A549 (cell line): ENCODE measurements at regions not wholly inside any gene's neighbourhood (a gene's known extent, or its start where the extent isn't known, plus 50 kb on each side); places are given as distances from the start of the nearest gene placed in this dataset.

Experiments
- ATAC-seq, 2 experiments: fragments of 200-7000 bp in 1 of 2; fragments of >200 bp in 1 of 2; cut with Nextera tagmentation in 1 of 2; cut with Tn5 transposase in 1 of 2; 3 replicates each; pipeline versions ENCODE4 v1.8.0 to v1.9.1; 2018 to 2020; ENCODE audit warnings: mild to moderate bottlenecking in 1 of 2, moderate library complexity in 1 of 2
- CTCF ChIA-PET: fragments of 300-600 bp; sonication (Branson Sonifier 250); formaldehyde crosslinking; extraction: SDS; loops from one replicate; lab custom pipeline; 2021; ENCODE audit warnings: antibody characterized with exemption, inconsistent platforms; lab: Yijun Ruan, JAX
- POLR2A ChIA-PET: fragments of 350-600 bp; formaldehyde crosslinking; extraction: SDS; loops from one replicate; lab custom pipeline; 2021; ENCODE audit warnings: antibody characterized with exemption, inconsistent platforms; lab: Yijun Ruan, JAX
- DNase-seq, 2 experiments: peaks; one replicate each; pipeline versions ENCODE4 v3.0.0 to v3.0.0-alpha.2; 2011 to 2016; ENCODE audit warnings: low read depth in 1 of 2, low spot score in 1 of 2
- FAIRE-seq: peaks from 2 replicates; lab custom pipeline; 2011; peaks lifted over from hg19 to GRCh38; lab: Jason Lieb, UNC
- H3K27ac ChIP-seq, 2 experiments: fragments of >200 bp; sonication (Bioruptor Twin); formaldehyde crosslinking; 3 replicates each; pipeline ENCODE4 v1.5.1; 2016 to 2017
- H3K4me1 ChIP-seq: fragments of >200 bp; sonication (Bioruptor Twin); formaldehyde crosslinking; 3 replicates; pipeline ENCODE4 v1.6.1; 2016
- H3K4me2 ChIP-seq: fragments of >200 bp; sonication (Bioruptor Twin); formaldehyde crosslinking; 3 replicates; pipeline ENCODE4 v1.6.1; 2016
- H3K4me3 ChIP-seq: fragments of >200 bp; sonication (Bioruptor Twin); formaldehyde crosslinking; 3 replicates; pipeline ENCODE4 v1.5.1; 2016
- H3K9me3 ChIP-seq: fragments of >200 bp; sonication (Bioruptor Twin); formaldehyde crosslinking; 3 replicates; pipeline ENCODE4 v1.6.1; 2016
- BCL3 ChIP-seq: fragments of >200 bp; sonication (Bioruptor Twin); formaldehyde crosslinking; IDR thresholded peaks from 3 replicates; pipeline ENCODE4 v1.6.1; 2016
- BHLHE40 ChIP-seq: IDR thresholded peaks from 2 replicates; pipeline ENCODE4 v1.6.1; 2012; ENCODE audit warnings: low read depth, low read length, inconsistent platforms
- CTCF ChIP-seq: fragments of >200 bp; sonication (Bioruptor Twin); formaldehyde crosslinking; IDR thresholded peaks from 3 replicates; pipeline ENCODE4 v1.5.1; 2016
- EHMT2 ChIP-seq: fragments of 200-600 bp; sonication (generic); IDR thresholded peaks from 2 replicates; pipeline ENCODE4 v1.6.1; 2016; ENCODE audit warnings: antibody characterized with exemption, low read depth, mild to moderate bottlenecking, moderate library complexity
- EP300 ChIP-seq, 2 experiments: fragments of >200 bp; sonication (Bioruptor Twin); formaldehyde crosslinking; IDR thresholded peaks; 2 replicates in 1 of 2; 3 replicates in 1 of 2; pipeline ENCODE4 v1.6.1; 2016 to 2017
- ESRRA ChIP-seq: fragments of 150-350 bp; IDR thresholded peaks from 2 replicates; pipeline ENCODE4 v1.6.1; 2014; ENCODE audit warnings: mild to moderate bottlenecking, low read length, borderline replicate concordance
- FOSB ChIP-seq: fragments of 250-450 bp; sonication (Bioruptor Pico); IDR thresholded peaks from 2 replicates; pipeline ENCODE4 v1.5.0; 2020; ENCODE audit warnings: mild to moderate bottlenecking, moderate library complexity
- GATA3 ChIP-seq: IDR thresholded peaks from 2 replicates; pipeline ENCODE4 v1.6.1; 2012; ENCODE audit warnings: borderline replicate concordance
- HOXB13 ChIP-seq: fragments of 250-450 bp; sonication (Bioruptor Pico); IDR thresholded peaks from 2 replicates; pipeline ENCODE4 v1.5.0; 2020; ENCODE audit warnings: low read depth, mild to moderate bottlenecking, moderate library complexity
- JUN ChIP-seq, 2 experiments: fragments of >200 bp; sonication (Bioruptor Twin); formaldehyde crosslinking; IDR thresholded peaks; 2 replicates in 1 of 2; 3 replicates in 1 of 2; pipeline ENCODE4 v1.6.1; 2016 to 2017
- JUNB ChIP-seq: fragments of >200 bp; sonication (Bioruptor Twin); formaldehyde crosslinking; IDR thresholded peaks from 2 replicates; pipeline ENCODE4 v1.6.1; 2016
- KDM1A ChIP-seq: fragments of 200-600 bp; sonication (generic); IDR thresholded peaks from 2 replicates; pipeline ENCODE4 v1.6.1; 2016; ENCODE audit warnings: low read depth, mild to moderate bottlenecking
- MYC ChIP-seq: IDR thresholded peaks from 2 replicates; pipeline ENCODE4 v1.6.1; 2012; ENCODE audit warnings: mild to moderate bottlenecking, inconsistent platforms, low read length, improper control_type of control experiment, borderline replicate concordance
- NR3C1 ChIP-seq: fragments of >200 bp; sonication (Bioruptor Twin); formaldehyde crosslinking; IDR thresholded peaks from 3 replicates; pipeline ENCODE4 v1.6.1; 2017
- POLR2A ChIP-seq: IDR thresholded peaks from 2 replicates; pipeline ENCODE4 v1.6.1; 2012; ENCODE audit warnings: mild to moderate bottlenecking, low read length
- POLR2AphosphoS2 ChIP-seq: conservative IDR thresholded peaks from 2 replicates; pipeline ENCODE4 v1.6.1; 2012; ENCODE audit warnings: low read length, improper control_type of control experiment, inconsistent platforms
- REST ChIP-seq: fragments of 200-600 bp; sonication (generic); IDR thresholded peaks from 2 replicates; pipeline ENCODE4 v1.6.1; 2016; ENCODE audit warnings: antibody characterized with exemption, mild to moderate bottlenecking, moderate library complexity
- RFX5 ChIP-seq: fragments of 450-650 bp; IDR thresholded peaks from 2 replicates; pipeline ENCODE4 v1.7.1; 2014; ENCODE audit warnings: antibody characterized with exemption, mild to moderate bottlenecking, moderate library complexity
- RNF2 ChIP-seq: fragments of 200-600 bp; sonication (generic); IDR thresholded peaks from 2 replicates; pipeline ENCODE4 v1.6.1; 2016; ENCODE audit warnings: low read depth, mild to moderate bottlenecking, antibody characterized with exemption, moderate library complexity, borderline replicate concordance
- TP53 ChIP-seq: fragments of 250-450 bp; sonication (Bioruptor Pico); IDR thresholded peaks from 2 replicates; pipeline ENCODE4 v1.5.0; 2021; ENCODE audit warnings: mild to moderate bottlenecking, moderate library complexity
- ZC3H11A ChIP-seq: fragments of 450-650 bp; IDR thresholded peaks from 2 replicates; pipeline ENCODE4 v1.6.1; 2014; ENCODE audit warnings: antibody characterized with exemption, mild to moderate bottlenecking
- ZNF302 ChIP-seq: fragments of 250-450 bp; sonication (Bioruptor Pico); IDR thresholded peaks from 2 replicates; pipeline ENCODE4 v1.9.0; 2021; ENCODE audit warnings: inconsistent platforms, mild to moderate bottlenecking, moderate library complexity
- WGBS: methylation state at CpG from one replicate; pipeline ENCODE4 v1.1.6; 2017; ENCODE audit errors: missing lambda C conversion rate; 5-methylcytosine and 5-hydroxymethylcytosine counted together
- TF ChIP-seq, protein P1 (sequence below): fragments of 250-450 bp; sonication (Bioruptor Pico); IDR thresholded peaks from 2 replicates; pipeline ENCODE4 v1.5.0; 2020; ENCODE audit warnings: low read depth, mild to moderate bottlenecking, moderate library complexity
- TF ChIP-seq, protein P2 (sequence below): fragments of >200 bp; sonication (Bioruptor Twin); formaldehyde crosslinking; IDR thresholded peaks from 2 replicates; pipeline ENCODE4 v1.6.1; 2016
- TF ChIP-seq, protein P3 (sequence below): fragments of 450-650 bp; IDR thresholded peaks from 2 replicates; pipeline ENCODE4 v1.6.1; 2014; ENCODE audit warnings: antibody characterized with exemption
- TF ChIP-seq, protein P4 (sequence below): IDR thresholded peaks from 2 replicates; pipeline ENCODE4 v1.6.1; 2012

GRCh38 chr2:177314722-177315264, 50.3 kb upstream of the NFE2L2 start:
- no peak for FAIRE-seq
- H3K4me1 ChIP-seq, result 0 out of 3 replicates have a peak, but pooled peaks cover 3% of the 10 kb centered on the region
- CTCF ChIA-PET, result interaction anchor here (1.0 to 1.8 kb wide), 6 partner anchors 9 to 150 kb away, joined by 3 to 6 read pairs (median 4); no protein-coding TSS in a partner anchor
- H3K4me3 ChIP-seq, result no peak overlapping the region
- 100% methylated on average over 1 of the region's 1 CpG for WGBS
- H3K4me2 ChIP-seq, result no peak overlapping the region
- no peak for DNase-seq
- ATAC-seq, result no peak
- POLR2A ChIA-PET, result no interaction called here
- no peaks in the 10 kb centered on the region for H3K9me3 ChIP-seq
- TF ChIP-seq, protein P1, sequence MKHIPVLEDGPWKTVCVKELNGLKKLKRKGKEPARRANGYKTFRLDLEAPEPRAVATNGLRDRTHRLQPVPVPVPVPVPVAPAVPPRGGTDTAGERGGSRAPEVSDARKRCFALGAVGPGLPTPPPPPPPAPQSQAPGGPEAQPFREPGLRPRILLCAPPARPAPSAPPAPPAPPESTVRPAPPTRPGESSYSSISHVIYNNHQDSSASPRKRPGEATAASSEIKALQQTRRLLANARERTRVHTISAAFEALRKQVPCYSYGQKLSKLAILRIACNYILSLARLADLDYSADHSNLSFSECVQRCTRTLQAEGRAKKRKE, result no peak
- no peak for TF ChIP-seq RFX5
- no peak for TF ChIP-seq GATA3
- TF ChIP-seq, protein P2, sequence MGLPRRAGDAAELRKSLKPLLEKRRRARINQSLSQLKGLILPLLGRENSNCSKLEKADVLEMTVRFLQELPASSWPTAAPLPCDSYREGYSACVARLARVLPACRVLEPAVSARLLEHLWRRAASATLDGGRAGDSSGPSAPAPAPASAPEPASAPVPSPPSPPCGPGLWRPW, result no peak
- no peak for TF ChIP-seq BCL3
- TF ChIP-seq KDM1A, result no peak
- no peak for TF ChIP-seq ZNF302 (CRISPR knock-in tag)
- TF ChIP-seq POLR2AphosphoS2, result no peak
- no peak for TF ChIP-seq BHLHE40
- TF ChIP-seq REST, result no peak
- TF ChIP-seq, protein P3, sequence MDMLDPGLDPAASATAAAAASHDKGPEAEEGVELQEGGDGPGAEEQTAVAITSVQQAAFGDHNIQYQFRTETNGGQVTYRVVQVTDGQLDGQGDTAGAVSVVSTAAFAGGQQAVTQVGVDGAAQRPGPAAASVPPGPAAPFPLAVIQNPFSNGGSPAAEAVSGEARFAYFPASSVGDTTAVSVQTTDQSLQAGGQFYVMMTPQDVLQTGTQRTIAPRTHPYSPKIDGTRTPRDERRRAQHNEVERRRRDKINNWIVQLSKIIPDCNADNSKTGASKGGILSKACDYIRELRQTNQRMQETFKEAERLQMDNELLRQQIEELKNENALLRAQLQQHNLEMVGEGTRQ, result no peak
- no peak for TF ChIP-seq POLR2A
- TF ChIP-seq HOXB13 (CRISPR knock-in tag), result no peak
- no peak for TF ChIP-seq EHMT2
- no peak for TF ChIP-seq FOSB (CRISPR knock-in tag)
- no peak for TF ChIP-seq ESRRA
- TF ChIP-seq ZC3H11A, result no peak
- TF ChIP-seq JUN (IDR thresholded peaks at IDR 0.05), result no peak
- no peak for TF ChIP-seq EP300 (IDR thresholded peaks at IDR 0.05)
- TF ChIP-seq MYC, result no peak
- H3K27ac ChIP-seq, result no peak overlapping the region

DNA sequence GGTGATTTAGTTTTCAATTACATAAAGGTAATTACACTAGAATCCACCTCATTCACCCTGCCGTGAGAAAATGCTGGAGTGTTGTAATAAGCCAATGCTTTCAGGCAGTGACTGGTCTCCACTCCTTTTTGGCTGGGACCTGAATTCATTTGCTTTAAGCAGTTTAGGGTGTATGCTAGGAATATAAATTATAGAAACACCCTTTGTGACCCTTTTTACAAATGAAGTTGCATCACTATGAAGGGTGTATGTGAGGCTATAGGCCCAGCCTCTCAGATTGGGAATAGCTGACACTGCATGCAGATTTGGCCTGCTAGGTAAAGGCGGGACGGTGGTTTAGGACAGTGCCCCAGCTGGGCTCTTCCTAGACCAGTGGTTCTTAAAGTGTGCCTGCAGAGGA, 50.8 kb upstream of the NFE2L2 start:
- Histone ChIP-seq H3K4me2 (no peak overlapping the region), H3K4me1 (0 out of 3 replicates have a peak, but pooled peaks cover 3% of the 10 kb centered on the region), H3K9me3 (no peaks in the 10 kb centered on the region), H3K27ac (no peak overlapping the region), H3K4me3 (no peak overlapping the region)
- CTCF ChIA-PET, result interaction anchor here (1.0 to 1.8 kb wide), 4 partner anchors 10 to 151 kb away, joined by 3 to 6 read pairs (median 4); no protein-coding TSS in a partner anchor
- POLR2A ChIA-PET, result no interaction called here
- 88% methylated on average over 2 of the region's 3 CpGs for WGBS
- DNase-seq (no peak), FAIRE-seq (no peak), ATAC-seq (no peak)
- TF ChIP-seq BHLHE40, result no peak
- TF ChIP-seq RNF2, result no peak
- TF ChIP-seq REST, result no peak
- TF ChIP-seq NR3C1, result no peak
- TF ChIP-seq TP53 (CRISPR knock-in tag), result no peak
- no peak for TF ChIP-seq JUNB
- TF ChIP-seq, protein P4, sequence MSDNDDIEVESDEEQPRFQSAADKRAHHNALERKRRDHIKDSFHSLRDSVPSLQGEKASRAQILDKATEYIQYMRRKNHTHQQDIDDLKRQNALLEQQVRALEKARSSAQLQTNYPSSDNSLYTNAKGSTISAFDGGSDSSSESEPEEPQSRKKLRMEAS, result no peak
- no peak for TF ChIP-seq CTCF
